ENCODE measurements at regions not wholly inside any gene's neighbourhood (a gene's known extent, or its start where the extent isn't known, plus 50 kb on each side); places are given as distances from the start of the nearest gene placed in this dataset.

- TF ChIP-seq CTCF (conservative IDR thresholded peaks at IDR 0.05 in 1 of 2, IDR thresholded peaks at IDR 0.05 in 1 of 2; ENCODE audit: low read depth in 1 of 2, low read length in 2 of 2), result no peak
- TF ChIP-seq EZH2 (IDR thresholded peaks at IDR 0.05; ENCODE audit: low read length, missing control alignments), result no peak
Measured at GRCh38 chr7:97351488-97351887, 234.0 kb downstream of the SDHAF3 start.
